ENCODE measurements at regions not wholly inside any gene's neighbourhood (a gene's known extent, or its start where the extent isn't known, plus 50 kb on each side); places are given as distances from the start of the nearest gene placed in this dataset.

DNA sequence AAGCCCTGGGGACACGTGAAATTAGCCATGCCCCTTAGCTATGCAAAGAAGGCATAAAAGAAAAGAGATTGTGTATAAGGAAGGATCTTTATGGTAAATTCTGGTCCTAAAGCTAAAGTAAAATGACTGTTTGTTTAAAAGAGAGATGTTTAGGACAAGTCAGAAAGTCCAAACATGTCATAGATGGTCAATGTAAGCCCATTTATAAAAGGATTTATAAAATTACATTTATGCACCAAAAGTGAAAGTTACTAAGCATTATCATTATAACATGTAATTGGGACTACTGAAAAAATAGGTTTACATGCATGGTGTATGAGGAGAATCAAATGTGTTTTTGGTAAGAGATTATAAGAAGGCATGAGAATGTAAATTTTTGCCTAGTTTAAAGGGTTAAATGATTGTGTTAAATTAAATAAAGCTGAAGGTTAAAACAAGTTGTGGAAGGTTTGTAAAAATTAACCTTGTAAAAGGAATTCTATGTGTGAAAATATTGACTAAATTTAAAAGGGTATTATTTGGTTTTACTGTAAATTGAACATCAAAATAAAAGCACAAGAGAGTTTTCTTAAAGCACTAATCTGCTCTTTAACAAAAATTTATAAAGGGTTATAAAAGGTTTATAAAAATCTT is 50.4 kb upstream of the TSPAN8 start:
- Histone ChIP-seq H3K79me2 (ENCODE audit: insufficient read depth, low read depth, low read length) (no peaks in the 10 kb centered on the region), H3K36me3 (ENCODE audit: insufficient read depth, low read length) (no peaks in the 10 kb centered on the region), H2AFZ (ENCODE audit: low read length) (no peak overlapping the region), H3K4me1 (ENCODE audit: insufficient read depth, low read length, poor library complexity, severe bottlenecking) (no peaks in the 10 kb centered on the region), H3K9me3 (ENCODE audit: low read length) (peaks cover 9% of the 10 kb centered on the region), H4K20me1 (ENCODE audit: insufficient read depth, low read length) (no peaks in the 10 kb centered on the region), H3K27ac (ENCODE audit: low read depth, low read length, poor library complexity, severe bottlenecking) (no peak overlapping the region), H3K4me2 (ENCODE audit: low read length) (no peak overlapping the region), H3K9me2 (ENCODE audit: insufficient read depth, low read length) (no peaks in the 10 kb centered on the region), H3K4me3 (ENCODE audit: low read depth, low read length, poor library complexity, severe bottlenecking) (no peak overlapping the region)
- DNase-seq (ENCODE audit: low spot score), result peak; percentile 19
- intact Hi-C loops (cut with micrococcal nuclease; ENCODE audit: unreplicated experiment), result no loop called here
- CTCF ChIA-PET (ENCODE audit: unreplicated experiment), result no interaction called here
- TF ChIP-seq, protein P1, sequence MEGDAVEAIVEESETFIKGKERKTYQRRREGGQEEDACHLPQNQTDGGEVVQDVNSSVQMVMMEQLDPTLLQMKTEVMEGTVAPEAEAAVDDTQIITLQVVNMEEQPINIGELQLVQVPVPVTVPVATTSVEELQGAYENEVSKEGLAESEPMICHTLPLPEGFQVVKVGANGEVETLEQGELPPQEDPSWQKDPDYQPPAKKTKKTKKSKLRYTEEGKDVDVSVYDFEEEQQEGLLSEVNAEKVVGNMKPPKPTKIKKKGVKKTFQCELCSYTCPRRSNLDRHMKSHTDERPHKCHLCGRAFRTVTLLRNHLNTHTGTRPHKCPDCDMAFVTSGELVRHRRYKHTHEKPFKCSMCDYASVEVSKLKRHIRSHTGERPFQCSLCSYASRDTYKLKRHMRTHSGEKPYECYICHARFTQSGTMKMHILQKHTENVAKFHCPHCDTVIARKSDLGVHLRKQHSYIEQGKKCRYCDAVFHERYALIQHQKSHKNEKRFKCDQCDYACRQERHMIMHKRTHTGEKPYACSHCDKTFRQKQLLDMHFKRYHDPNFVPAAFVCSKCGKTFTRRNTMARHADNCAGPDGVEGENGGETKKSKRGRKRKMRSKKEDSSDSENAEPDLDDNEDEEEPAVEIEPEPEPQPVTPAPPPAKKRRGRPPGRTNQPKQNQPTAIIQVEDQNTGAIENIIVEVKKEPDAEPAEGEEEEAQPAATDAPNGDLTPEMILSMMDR (conservative IDR thresholded peaks at IDR 0.05; ENCODE audit: low read length), result no peak
- TF ChIP-seq EZH2phosphoT487 (IDR thresholded peaks at IDR 0.05; ENCODE audit: borderline replicate concordance, low read depth, low read length), result no peak
- POLR2A ChIA-PET, result interaction anchor here (1.0 kb wide), 1 partner anchor 20 kb away, joined by 4 read pairs; no protein-coding TSS in a partner anchor
- no TSS peak for BruUV-seq (replicated peaks)
